K562 (cell line): ENCODE measurements at regions not wholly inside any gene's neighbourhood (a gene's known extent, or its start where the extent isn't known, plus 50 kb on each side); places are given as distances from the start of the nearest gene placed in this dataset.
"Not testable (repeated sequence)": the region's sequence is repeated elsewhere in the genome, so short reads cannot be mapped to it uniquely, and the experiment has no call there.

Source experiments
- BRCA1 ChIP-seq, 2 experiments: fragments of 450-650 bp in 1 of 2; sonication (generic) in 1 of 2; formaldehyde crosslinking in 1 of 2; IDR thresholded peaks; 2 replicates each; pipeline versions ENCODE4 v1.5.0 to v1.6.1; 2017 to 2020; ENCODE audit warnings: mild to moderate bottlenecking in 1 of 2, missing genetic modification reagents in 1 of 2
- CHD4 ChIP-seq: fragments of 200-600 bp; sonication (generic); IDR thresholded peaks from 3 replicates; pipeline ENCODE4 v1.6.1; 2012; ENCODE audit warnings: low read depth, mild to moderate bottlenecking, mixed read lengths, low read length, inconsistent platforms; ENCODE audit not compliant: insufficient read depth, insufficient replicate concordance, poor library complexity, severe bottlenecking
- FOXA1 ChIP-seq: fragments of 450-650 bp; IDR thresholded peaks from 2 replicates; pipeline ENCODE4 v1.6.1; 2016; ENCODE audit warnings: mild to moderate bottlenecking, borderline replicate concordance
- HDAC2 ChIP-seq: fragments of 450-650 bp; IDR thresholded peaks from 2 replicates; pipeline ENCODE4 v1.6.1; 2016; ENCODE audit warnings: mild to moderate bottlenecking
- LARP7 ChIP-seq: fragments of 450-650 bp; IDR thresholded peaks from 2 replicates; pipeline ENCODE4 v1.6.1; 2016
- MEF2A ChIP-seq: IDR thresholded peaks from 2 replicates; pipeline ENCODE4 v1.6.1; 2011; ENCODE audit warnings: low read depth, mild to moderate bottlenecking, low read length, moderate library complexity; ENCODE audit not compliant: control insufficient read depth
- MYC ChIP-seq, 2 experiments: fragments of 250-450 bp in 1 of 2; sonication (Bioruptor Pico) in 1 of 2; IDR thresholded peaks; 2 replicates each; pipeline versions ENCODE4 v1.5.1 to v1.6.1; 2012 to 2021; ENCODE audit warnings: low read depth in 2 of 2, borderline replicate concordance in 1 of 2, improper control_type of control experiment in 1 of 2, low read length in 1 of 2, mild to moderate bottlenecking in 1 of 2, moderate library complexity in 1 of 2
- NR4A1 ChIP-seq, 2 experiments: fragments of 250-450 bp in 1 of 2; fragments of 450-650 bp in 1 of 2; sonication (Bioruptor Pico) in 1 of 2; IDR thresholded peaks; 2 replicates each; pipeline versions ENCODE4 v1.4.0 to v1.6.1; 2016 to 2020; ENCODE audit warnings: mild to moderate bottlenecking in 2 of 2, missing compliant biosample characterization in 1 of 2, missing genetic modification characterization in 1 of 2, moderate library complexity in 1 of 2
- PHF20 ChIP-seq: fragments of 450-650 bp; IDR thresholded peaks from 2 replicates; pipeline ENCODE4 v1.6.1; 2018; ENCODE audit not compliant: partially characterized antibody
- SMAD4 ChIP-seq: fragments of 250-450 bp; sonication (Bioruptor Pico); conservative IDR thresholded peaks from 2 replicates; pipeline ENCODE4 v1.8.0; 2021; ENCODE audit warnings: inconsistent platforms, mild to moderate bottlenecking, moderate library complexity
- TAF15 ChIP-seq: fragments of 200-400 bp; formaldehyde crosslinking; IDR thresholded peaks from 2 replicates; pipeline ENCODE4 v1.6.1; 2017; ENCODE audit warnings: mild to moderate bottlenecking, low read depth, low read length, moderate library complexity

DNA sequence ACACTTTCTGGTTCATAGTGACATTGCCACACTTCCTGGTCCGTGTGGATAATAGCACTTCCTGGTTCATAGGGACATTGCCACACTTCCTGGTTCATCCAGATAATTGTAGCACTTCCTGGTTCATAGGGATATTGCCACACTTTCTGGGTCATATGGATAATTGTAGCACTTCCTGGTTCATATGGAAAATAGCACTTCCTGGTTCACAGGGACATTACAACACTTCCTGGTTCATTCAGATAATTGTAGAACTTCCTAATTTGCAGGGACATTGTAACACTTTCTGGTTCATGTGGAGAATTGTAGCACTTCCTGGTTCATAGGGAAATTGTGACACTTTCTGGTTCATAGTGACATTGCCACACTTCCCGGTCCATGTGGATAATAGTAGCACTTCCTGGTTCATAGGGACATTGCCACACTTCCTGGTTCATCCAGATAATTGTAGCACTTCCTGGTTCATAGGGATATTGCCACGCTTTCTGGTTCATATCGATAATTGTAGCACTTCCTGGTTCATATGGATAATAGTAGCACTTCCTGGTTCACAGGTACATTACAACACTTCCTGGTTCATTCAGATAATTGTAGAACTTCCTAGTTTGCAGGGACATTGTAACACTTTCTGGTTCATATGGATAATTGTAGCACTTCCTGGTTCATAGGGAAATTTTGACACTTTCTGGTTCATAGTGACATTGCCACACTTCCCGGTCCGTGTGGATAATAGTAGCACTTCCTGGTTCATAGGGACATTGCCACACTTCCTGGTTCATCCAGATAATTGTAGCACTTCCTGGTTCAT is 60.0 kb upstream of the CD99 start:
- not testable (repeated sequence) for TF ChIP-seq BRCA1 (IDR thresholded peaks at IDR 0.05); BRCA1 (CRISPR knock-in tag; IDR thresholded peaks at IDR 0.05); MYC (IDR thresholded peaks at IDR 0.05; ENCODE audit: low read depth, low read length); MYC (CRISPR knock-in tag; IDR thresholded peaks at IDR 0.05; ENCODE audit: borderline replicate concordance, low read depth); MEF2A; NR4A1 (CRISPR knock-in tag; IDR thresholded peaks at IDR 0.05); NR4A1 (tag; IDR thresholded peaks at IDR 0.05); FOXA1; TAF15; LARP7; SMAD4 (CRISPR knock-in tag); CHD4; HDAC2
- peak; percentile 93 for TF ChIP-seq PHF20
